GM19452 (cell line): ENCODE measurements at regions not wholly inside any gene's neighbourhood (a gene's known extent, or its start where the extent isn't known, plus 50 kb on each side); places are given as distances from the start of the nearest gene placed in this dataset.

Experiments used
- ATAC-seq: cut with Tn5 transposase; IDR thresholded peaks from one replicate; pipeline ENCODE4 v1.9.1; 2021; ENCODE audit not compliant: unreplicated experiment

GRCh38 chr5:125609011-125609410 is 814.2 kb upstream of the GRAMD2B start:
- ATAC-seq, result no peak

GRCh38 chr5:125610892-125611291 is 812.3 kb upstream of the GRAMD2B start:
- ATAC-seq, result no peak

- no peak for ATAC-seq
These were observed 811.7 kb upstream of the GRAMD2B start for GRCh38 chr5:125611541-125611940.

GRCh38 chr5:125612181-125612721 is 811.0 kb upstream of the GRAMD2B start:
- no peak for ATAC-seq

GRCh38 chr5:125612776-125613175 is 810.4 kb upstream of the GRAMD2B start:
- ATAC-seq, result no peak

- no peak for ATAC-seq
These were observed 793.0 kb upstream of the GRAMD2B start for GRCh38 chr5:125630237-125630636.

- no peak for ATAC-seq
These were observed 789.7 kb upstream of the GRAMD2B start for GRCh38 chr5:125633523-125633922.

- ATAC-seq, result no peak
These were observed 788.9 kb upstream of the GRAMD2B start for GRCh38 chr5:125634216-125634835.

- no peak for ATAC-seq
These were observed 783.4 kb upstream of the GRAMD2B start for GRCh38 chr5:125639858-125640257.

GRCh38 chr5:125652761-125653160 is 770.4 kb upstream of the GRAMD2B start:
- ATAC-seq, result no peak

GRCh38 chr5:125654392-125654791 is 768.8 kb upstream of the GRAMD2B start:
- no peak for ATAC-seq

GRCh38 chr5:125655156-125655555 is 768.1 kb upstream of the GRAMD2B start:
- no peak for ATAC-seq

GRCh38 chr5:125657936-125658335 is 765.3 kb upstream of the GRAMD2B start:
- no peak for ATAC-seq

- ATAC-seq, result no peak
These were observed 763.7 kb upstream of the GRAMD2B start for GRCh38 chr5:125659316-125660023.

GRCh38 chr5:125660231-125660895 is 762.8 kb upstream of the GRAMD2B start:
- ATAC-seq, result no peak

- no peak for ATAC-seq
These were observed 761.6 kb upstream of the GRAMD2B start for GRCh38 chr5:125661584-125661983.

- ATAC-seq, result no peak
These were observed 754.3 kb upstream of the GRAMD2B start for GRCh38 chr5:125668884-125669283.

GRCh38 chr5:125673359-125673950 is 749.8 kb upstream of the GRAMD2B start:
- no peak for ATAC-seq

- ATAC-seq, result no peak
These were observed 743.7 kb upstream of the GRAMD2B start for GRCh38 chr5:125679522-125679921.

GRCh38 chr5:125683669-125684068 is 739.5 kb upstream of the GRAMD2B start:
- no peak for ATAC-seq

- no peak for ATAC-seq
These were observed 737.4 kb upstream of the GRAMD2B start for GRCh38 chr5:125685771-125686170.
